ENCODE measurements at regions not wholly inside any gene's neighbourhood (a gene's known extent, or its start where the extent isn't known, plus 50 kb on each side); places are given as distances from the start of the nearest gene placed in this dataset.

- Histone ChIP-seq H3K27me3 (replicated peaks in 1 of 4; ENCODE audit: control extremely low read depth in 1 of 4, control insufficient read depth in 3 of 4, insufficient read depth in 4 of 4, low read length in 3 of 4) (no peaks in the 10 kb centered on the region), H3K79me2 (ENCODE audit: control insufficient read depth, insufficient read depth, low read length) (no peaks in the 10 kb centered on the region), H2AFZ (ENCODE audit: insufficient read depth, low read depth, low read length, poor library complexity, severe bottlenecking) (peak overlapping the region; percentile 9), H3K36me3 (replicated peaks in 1 of 2; ENCODE audit: control extremely low read depth in 1 of 2, control insufficient read depth in 1 of 2, extremely low read depth in 1 of 2, insufficient read depth in 2 of 2, low read length in 1 of 2) (no peaks in the 10 kb centered on the region), H4K20me1 (ENCODE audit: control insufficient read depth, insufficient read depth, low read length, poor library complexity, severe bottlenecking) (no peaks in the 10 kb centered on the region), H3K4me1 (ENCODE audit: control insufficient read depth in 2 of 2, insufficient read depth in 2 of 2, low read length in 2 of 2) (peaks cover 42 to 60% of the 10 kb centered on the region in 2 donors), H3K4me3 (ENCODE audit: control extremely low read depth in 1 of 5, extremely low read depth in 1 of 5, insufficient read depth in 1 of 5, low read depth in 2 of 5, low read length in 4 of 5) (peak overlapping the region in 1 of 5 experiments; percentile 32), H3K9ac (ENCODE audit: low read length) (peak overlapping the region; percentile 15), H3K27ac (ENCODE audit: low read length in 2 of 2) (peak overlapping the region in 1 of 2 donors; percentile 16), H3K9me3 (ENCODE audit: control extremely low read depth in 1 of 3, control insufficient read depth in 2 of 3, insufficient read depth in 1 of 3, low read length in 2 of 3) (no peaks in the 10 kb centered on the region), H3K4me2 (replicated peaks; ENCODE audit: low read depth, low read length, poor library complexity, severe bottlenecking) (peak overlapping the region; percentile 54)
- no peaks in the 10 kb centered on the region for H3K9me3 Mint-ChIP-seq (ENCODE audit: insufficient read depth)
- intact Hi-C loops (cut with micrococcal nuclease) = no loop called here
- ChIA-PET CTCF (no interaction called here), POLR2A (no interaction called here)
- H3K27me3 Mint-ChIP-seq = no peaks in the 10 kb centered on the region
- no CpG with 5 or more reads among the region's 3 CpGs for WGBS (ENCODE audit: insufficient coverage)
- H3K4me1 Mint-ChIP-seq = peaks cover 69% of the 10 kb centered on the region
- no peak for TF ChIP-seq CTCF (IDR thresholded peaks at IDR 0.05)
- TF ChIP-seq EZH2 (IDR thresholded peaks at IDR 0.05; ENCODE audit: borderline replicate concordance, insufficient read depth, low read depth, low read length, poor library complexity, severe bottlenecking) = no peak
- ATAC-seq (ENCODE audit: low read depth) = no peak
- H3K27ac Mint-ChIP-seq = no peak overlapping the region
- peak overlapping the region; percentile 48 for H3K4me3 Mint-ChIP-seq
- peak; percentile 23 for DNase-seq
Observed at GRCh38 chr10:62912086-62912485, 95.9 kb upstream of the EGR2 start.

DNA sequence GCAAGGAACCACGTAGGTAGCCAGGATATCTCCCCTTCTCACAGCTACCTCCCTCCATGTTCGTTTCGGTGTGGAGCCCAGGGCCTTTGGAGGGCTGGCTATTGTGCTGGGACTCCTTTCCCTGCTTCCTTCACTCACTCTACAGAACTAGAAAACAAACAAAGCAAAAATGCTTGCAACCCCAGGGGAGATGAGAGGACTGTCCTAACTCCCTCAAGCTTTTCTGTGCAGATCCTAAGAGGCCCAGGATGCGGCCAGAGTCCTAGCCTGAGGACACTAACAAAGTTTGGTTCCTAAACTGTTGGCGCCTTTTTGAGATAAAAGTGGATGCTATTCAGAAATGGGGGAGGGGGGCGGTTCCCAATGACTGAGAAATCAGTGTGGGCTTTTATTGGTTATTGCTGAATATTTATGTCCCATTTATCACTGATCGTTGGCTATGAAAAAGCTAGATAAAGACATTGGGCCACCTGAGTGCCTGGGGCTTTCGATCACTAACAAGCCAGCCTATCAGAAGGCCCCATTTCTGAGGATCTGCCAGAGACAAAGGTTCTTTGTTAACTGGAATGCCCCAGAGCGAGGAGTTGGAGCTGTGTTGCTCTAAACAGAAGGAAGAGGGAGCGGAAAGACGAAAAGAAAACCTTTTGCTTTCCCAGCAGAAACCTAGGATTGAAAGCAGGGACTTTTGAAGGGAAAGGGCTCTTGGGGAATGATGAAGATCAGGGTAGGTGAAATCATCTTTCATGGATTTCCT, 95.2 kb upstream of the EGR2 start:
- Mint-ChIP-seq H3K4me1 (peaks cover 71% of the 10 kb centered on the region), H3K27me3 (no peaks in the 10 kb centered on the region), H3K9me3 (ENCODE audit: insufficient read depth) (no peaks in the 10 kb centered on the region), H3K4me3 (peak overlapping the region; percentile 48), H3K27ac (no peak overlapping the region)
- no peaks in the 10 kb centered on the region for H3K27me3 ChIP-seq (replicated peaks in 1 of 4; ENCODE audit: control extremely low read depth in 1 of 4, control insufficient read depth in 3 of 4, insufficient read depth in 4 of 4, low read length in 3 of 4)
- H3K79me2 ChIP-seq (ENCODE audit: control insufficient read depth, insufficient read depth, low read length) = no peaks in the 10 kb centered on the region
- POLR2A ChIA-PET = no interaction called here
- no peaks in the 10 kb centered on the region for H3K9me3 ChIP-seq (ENCODE audit: control extremely low read depth in 1 of 3, control insufficient read depth in 2 of 3, insufficient read depth in 1 of 3, low read length in 2 of 3)
- intact Hi-C loops (cut with micrococcal nuclease) = no loop called here
- H3K4me3 ChIP-seq (ENCODE audit: control extremely low read depth in 1 of 5, extremely low read depth in 1 of 5, insufficient read depth in 1 of 5, low read depth in 2 of 5, low read length in 4 of 5) = peak overlapping the region in 1 of 5 experiments; percentile 32
- no peaks in the 10 kb centered on the region for H3K36me3 ChIP-seq (replicated peaks in 1 of 2; ENCODE audit: control extremely low read depth in 1 of 2, control insufficient read depth in 1 of 2, extremely low read depth in 1 of 2, insufficient read depth in 2 of 2, low read length in 1 of 2)
- WGBS (ENCODE audit: insufficient coverage) = 99% methylated on average over 11 of the region's 11 CpGs
- ATAC-seq (ENCODE audit: low read depth) = no peak
- H3K9ac ChIP-seq (ENCODE audit: low read length) = peak overlapping the region; percentile 15
- H3K4me2 ChIP-seq (replicated peaks; ENCODE audit: low read depth, low read length, poor library complexity, severe bottlenecking) = peak overlapping the region; percentile 54
- H4K20me1 ChIP-seq (ENCODE audit: control insufficient read depth, insufficient read depth, low read length, poor library complexity, severe bottlenecking) = no peaks in the 10 kb centered on the region
- H2AFZ ChIP-seq (ENCODE audit: insufficient read depth, low read depth, low read length, poor library complexity, severe bottlenecking) = peak overlapping the region; percentile 9
- DNase-seq = no peak
- CTCF ChIA-PET = no interaction called here
- peak overlapping the region in 1 of 2 donors; percentile 16 for H3K27ac ChIP-seq (ENCODE audit: low read length in 2 of 2)
- peaks cover 44 to 62% of the 10 kb centered on the region in 2 donors for H3K4me1 ChIP-seq (ENCODE audit: control insufficient read depth in 2 of 2, insufficient read depth in 2 of 2, low read length in 2 of 2)
- TF ChIP-seq CTCF (IDR thresholded peaks at IDR 0.05) = no peak
- no peak for TF ChIP-seq EZH2 (IDR thresholded peaks at IDR 0.05; ENCODE audit: borderline replicate concordance, insufficient read depth, low read depth, low read length, poor library complexity, severe bottlenecking)

Measured in B cell (primary cell).